ENCODE measurements at regions not wholly inside any gene's neighbourhood (a gene's known extent, or its start where the extent isn't known, plus 50 kb on each side); places are given as distances from the start of the nearest gene placed in this dataset.

- no peak for DNase-seq (ENCODE audit: low spot score)
- in situ Hi-C loops (cut with MboI; ENCODE audit: low pct_unique_long_range_greater_than_20kb, low sequenced_read_pairs, unreplicated experiment): loop anchor here (25.0 kb wide), 1 partner anchor 750 kb away; no protein-coding TSS in a partner anchor
Observed at GRCh38 chr16:79712276-79712675, 111.7 kb upstream of the MAF start.

GRCh38 chr16:79707876-79708275, 107.3 kb upstream of the MAF start:
- DNase-seq (ENCODE audit: low spot score): no peak
- in situ Hi-C loops (cut with MboI; ENCODE audit: low pct_unique_long_range_greater_than_20kb, low sequenced_read_pairs, unreplicated experiment): loop anchor here (25.0 kb wide), 1 partner anchor 754 kb away; no protein-coding TSS in a partner anchor
- no peak for TF ChIP-seq CTCF (IDR thresholded peaks at IDR 0.05; ENCODE audit: extremely low read depth, insufficient read depth, missing control alignments)

More at GRCh38 chr16:79712276-79712675, 111.7 kb upstream of the MAF start:
- TF ChIP-seq CTCF (IDR thresholded peaks at IDR 0.05; ENCODE audit: extremely low read depth, insufficient read depth, missing control alignments): no peak

- in situ Hi-C loops (cut with MboI; ENCODE audit: low pct_unique_long_range_greater_than_20kb, low sequenced_read_pairs, unreplicated experiment): loop anchor here (25.0 kb wide), 1 partner anchor 759 kb away; no protein-coding TSS in a partner anchor
- TF ChIP-seq CTCF (IDR thresholded peaks at IDR 0.05; ENCODE audit: extremely low read depth, insufficient read depth, missing control alignments): no peak
- no peak for DNase-seq (ENCODE audit: low spot score)
Observed at GRCh38 chr16:79703066-79703465, 102.5 kb upstream of the MAF start.

GRCh38 chr16:79698341-79698753, 97.8 kb upstream of the MAF start:
- in situ Hi-C loops (cut with MboI; ENCODE audit: low pct_unique_long_range_greater_than_20kb, low sequenced_read_pairs, unreplicated experiment): no loop called here
- no peak for TF ChIP-seq CTCF (IDR thresholded peaks at IDR 0.05; ENCODE audit: extremely low read depth, insufficient read depth, missing control alignments)
- no peak for DNase-seq (ENCODE audit: low spot score)

- TF ChIP-seq CTCF (IDR thresholded peaks at IDR 0.05; ENCODE audit: extremely low read depth, insufficient read depth, missing control alignments): no peak
- in situ Hi-C loops (cut with MboI; ENCODE audit: low pct_unique_long_range_greater_than_20kb, low sequenced_read_pairs, unreplicated experiment): no loop called here
- no peak for DNase-seq (ENCODE audit: low spot score)
Observed at GRCh38 chr16:79697562-79698112, 97.1 kb upstream of the MAF start.

- in situ Hi-C loops (cut with MboI; ENCODE audit: low pct_unique_long_range_greater_than_20kb, low sequenced_read_pairs, unreplicated experiment): no loop called here
- no peak for TF ChIP-seq CTCF (IDR thresholded peaks at IDR 0.05; ENCODE audit: extremely low read depth, insufficient read depth, missing control alignments)
- no peak for DNase-seq (ENCODE audit: low spot score)
Observed at GRCh38 chr16:79691007-79691406, 90.5 kb upstream of the MAF start.

Measured in GM13977 (cell line).